ENCODE measurements at regions not wholly inside any gene's neighbourhood (a gene's known extent, or its start where the extent isn't known, plus 50 kb on each side); places are given as distances from the start of the nearest gene placed in this dataset.

GRCh38 chr1:59079434-59080140 lies 217.3 kb upstream of the FGGY start:
- DNase-seq, result no peak
- in situ Hi-C loops (cut with MboI; ENCODE audit: low pct_unique_long_range_greater_than_20kb, low sequenced_read_pairs), result no loop called here

DNA sequence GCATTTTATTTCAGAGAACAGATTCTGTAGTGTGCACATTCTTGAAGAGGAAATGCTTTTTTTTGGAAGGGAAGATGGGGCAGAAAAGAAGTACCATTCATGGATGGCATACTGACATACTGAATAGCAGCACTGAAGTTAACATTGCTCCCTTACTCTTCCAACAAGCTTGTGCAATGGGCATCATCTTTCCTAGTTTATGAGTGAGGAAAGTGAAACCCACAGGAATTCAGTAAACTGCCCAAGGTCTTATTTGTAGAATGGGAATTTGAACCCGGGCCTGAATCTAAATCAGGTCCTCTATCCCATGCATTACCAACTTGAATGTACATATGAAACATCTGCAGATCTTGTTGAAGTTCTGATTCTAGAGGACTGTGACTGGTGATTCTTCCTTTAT lies 215.7 kb upstream of the FGGY start:
- in situ Hi-C loops (cut with MboI; ENCODE audit: low pct_unique_long_range_greater_than_20kb, low sequenced_read_pairs), result no loop called here
- no peak for DNase-seq

- no peak for DNase-seq
- in situ Hi-C loops (cut with MboI; ENCODE audit: low pct_unique_long_range_greater_than_20kb, low sequenced_read_pairs), result no loop called here
These were observed 215.1 kb upstream of the FGGY start for GRCh38 chr1:59081795-59082194.

DNA sequence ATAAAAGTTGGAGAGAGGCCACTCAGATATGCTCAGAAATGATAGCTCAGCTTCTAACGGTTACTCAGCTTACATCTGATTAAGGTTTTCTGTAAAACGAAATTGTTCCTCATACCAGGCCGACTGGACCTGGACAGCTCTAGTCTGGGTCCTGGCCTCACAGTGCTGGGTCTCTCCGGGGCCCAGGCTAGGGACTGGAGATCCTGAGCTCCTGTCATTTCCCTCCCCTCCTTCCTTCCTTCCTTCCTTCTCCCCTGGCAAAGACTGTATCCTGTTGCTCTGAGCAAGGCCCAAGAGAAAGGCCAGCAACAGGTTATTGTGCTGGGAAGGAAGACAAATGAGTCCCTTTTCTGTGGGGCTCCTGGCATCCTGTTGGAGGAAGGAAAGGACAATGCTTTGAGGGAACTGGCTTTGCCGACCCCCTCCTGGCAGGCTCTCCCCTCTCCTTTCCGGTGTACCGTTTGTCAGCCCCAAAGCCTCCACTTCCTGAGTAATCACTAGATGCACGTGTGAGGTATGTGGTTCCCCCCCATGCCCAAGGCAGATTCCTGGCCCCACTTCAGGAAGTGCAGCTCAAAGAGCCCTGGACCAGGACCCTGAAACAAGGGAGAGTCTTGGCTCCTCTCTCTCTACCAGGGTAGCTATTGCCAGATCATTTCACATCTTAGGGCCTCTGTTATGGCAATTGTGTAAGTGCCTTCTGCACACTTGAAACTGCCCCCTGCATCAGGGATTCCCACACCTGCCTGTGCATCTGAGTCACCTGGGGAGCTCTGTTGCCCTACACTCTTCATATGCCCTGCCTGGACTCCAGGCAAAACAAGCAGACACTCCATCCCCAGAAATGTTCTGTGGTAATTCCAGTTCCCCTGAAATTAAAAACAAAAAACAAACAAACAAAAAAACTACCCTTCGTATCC lies 212.7 kb upstream of the FGGY start:
- peak; percentile 70 for DNase-seq
- in situ Hi-C loops (cut with MboI; ENCODE audit: low pct_unique_long_range_greater_than_20kb, low sequenced_read_pairs), result no loop called here

DNA sequence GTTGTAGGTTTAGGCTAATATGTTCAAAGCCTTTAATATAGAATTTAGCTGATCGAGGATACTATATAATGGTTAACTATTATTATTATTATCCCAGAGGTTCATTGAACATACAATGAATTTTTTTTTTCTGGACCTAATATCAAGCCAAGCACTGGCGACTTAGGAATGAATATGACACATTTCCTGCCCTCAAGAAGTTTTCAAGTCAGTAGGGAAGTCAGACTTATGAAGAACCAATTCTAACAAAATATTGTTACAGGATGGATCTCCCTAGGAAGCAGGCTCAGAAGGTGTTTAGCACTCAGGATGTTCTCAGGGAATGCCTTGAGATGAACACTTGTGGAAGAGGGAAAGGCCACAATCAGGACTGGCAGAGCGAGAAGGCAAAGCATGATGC lies 211.8 kb upstream of the FGGY start:
- in situ Hi-C loops (cut with MboI; ENCODE audit: low pct_unique_long_range_greater_than_20kb, low sequenced_read_pairs), result no loop called here
- no peak for DNase-seq

- in situ Hi-C loops (cut with MboI; ENCODE audit: low pct_unique_long_range_greater_than_20kb, low sequenced_read_pairs), result no loop called here
- no peak for DNase-seq
These were observed 207.7 kb upstream of the FGGY start for GRCh38 chr1:59089036-59089798.

DNA sequence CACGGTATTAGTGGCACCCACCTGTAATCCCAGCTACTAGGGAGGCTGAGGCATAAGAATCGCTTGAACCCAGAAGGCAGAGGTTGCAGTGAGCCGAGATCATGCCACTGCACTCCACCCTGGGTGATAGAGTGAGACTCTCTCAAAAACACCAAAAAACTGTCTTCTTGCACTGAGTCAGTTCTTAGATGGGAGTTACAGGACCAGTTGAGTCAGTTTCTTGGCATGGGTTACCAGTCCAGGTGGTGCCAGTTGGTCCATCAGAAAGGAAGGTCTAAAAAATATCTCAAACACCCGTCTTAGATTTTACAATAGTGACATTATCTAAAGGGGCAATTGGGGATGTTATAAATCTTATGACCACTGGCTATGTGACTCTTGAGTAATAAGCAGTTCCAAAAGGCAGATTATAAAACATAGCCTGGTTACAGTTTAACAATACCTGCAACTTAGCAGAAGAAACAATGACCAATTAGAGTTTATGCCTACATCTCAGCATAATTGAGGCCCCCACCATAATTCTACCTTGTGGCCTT lies 206.9 kb upstream of the FGGY start:
- in situ Hi-C loops (cut with MboI; ENCODE audit: low pct_unique_long_range_greater_than_20kb, low sequenced_read_pairs), result no loop called here
- no peak for DNase-seq

GRCh38 chr1:59092126-59092525 lies 204.8 kb upstream of the FGGY start:
- in situ Hi-C loops (cut with MboI; ENCODE audit: low pct_unique_long_range_greater_than_20kb, low sequenced_read_pairs), result no loop called here
- DNase-seq, result no peak

DNA sequence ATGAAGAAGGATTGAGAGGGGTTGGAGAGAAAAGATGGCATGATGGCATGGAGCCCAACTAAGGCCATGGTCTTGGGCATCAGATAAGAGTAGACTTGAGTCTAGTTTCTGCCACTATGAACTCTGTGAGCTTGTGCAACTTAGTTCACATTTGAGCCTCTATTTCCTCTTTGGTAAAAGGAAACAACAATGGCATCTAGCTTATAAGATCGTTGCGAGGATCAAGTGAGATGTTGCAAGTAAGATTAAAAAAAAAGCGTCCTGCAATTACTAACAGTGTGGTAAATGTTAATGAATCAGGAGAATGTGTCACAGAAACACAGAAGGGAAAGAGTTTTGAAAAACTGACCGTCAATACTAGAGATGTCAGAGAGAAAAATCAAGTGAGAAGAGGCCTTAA lies 202.9 kb upstream of the FGGY start:
- no peak for DNase-seq
- in situ Hi-C loops (cut with MboI; ENCODE audit: low pct_unique_long_range_greater_than_20kb, low sequenced_read_pairs), result no loop called here

DNA sequence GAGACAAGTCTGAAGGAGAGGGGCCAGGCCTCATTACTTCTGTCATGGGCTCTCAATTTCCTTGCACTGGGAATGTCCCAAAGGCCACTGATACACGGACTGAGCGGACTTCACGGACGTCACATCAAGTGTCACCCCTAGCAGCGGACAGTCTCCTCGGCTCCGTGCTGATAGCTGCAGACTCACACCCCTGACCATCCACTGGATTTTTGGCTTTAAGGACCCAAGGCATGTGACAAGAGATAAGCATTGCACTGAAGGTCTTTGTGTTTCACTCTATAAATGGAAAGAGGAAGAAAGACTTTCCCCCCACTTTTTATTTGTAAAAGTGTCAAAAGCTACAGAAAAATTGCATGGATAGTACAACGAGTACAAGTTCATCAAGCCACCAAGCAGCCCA lies 200.4 kb upstream of the FGGY start:
- DNase-seq, result peak; percentile 53
- in situ Hi-C loops (cut with MboI; ENCODE audit: low pct_unique_long_range_greater_than_20kb, low sequenced_read_pairs), result no loop called here

DNA sequence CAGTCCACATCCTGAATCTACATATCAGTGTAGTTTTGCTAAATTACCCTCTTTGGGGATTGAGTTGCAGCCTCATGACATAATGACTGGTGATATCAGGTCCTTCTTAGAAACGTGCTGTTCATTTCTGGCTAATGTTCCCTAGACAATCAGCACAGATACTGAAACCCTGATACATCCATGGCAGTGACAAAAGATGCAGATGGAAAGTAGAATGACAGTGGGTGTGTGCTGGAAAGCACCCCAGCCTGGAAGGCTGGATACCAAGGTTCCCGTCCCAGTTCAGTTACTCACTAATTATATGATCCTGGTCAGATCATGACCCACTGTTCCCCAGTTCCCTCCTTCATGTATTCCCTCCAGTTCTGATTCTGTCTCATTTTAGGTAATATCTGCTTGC lies 198.2 kb upstream of the FGGY start:
- in situ Hi-C loops (cut with MboI; ENCODE audit: low pct_unique_long_range_greater_than_20kb, low sequenced_read_pairs), result no loop called here
- no peak for DNase-seq

DNA sequence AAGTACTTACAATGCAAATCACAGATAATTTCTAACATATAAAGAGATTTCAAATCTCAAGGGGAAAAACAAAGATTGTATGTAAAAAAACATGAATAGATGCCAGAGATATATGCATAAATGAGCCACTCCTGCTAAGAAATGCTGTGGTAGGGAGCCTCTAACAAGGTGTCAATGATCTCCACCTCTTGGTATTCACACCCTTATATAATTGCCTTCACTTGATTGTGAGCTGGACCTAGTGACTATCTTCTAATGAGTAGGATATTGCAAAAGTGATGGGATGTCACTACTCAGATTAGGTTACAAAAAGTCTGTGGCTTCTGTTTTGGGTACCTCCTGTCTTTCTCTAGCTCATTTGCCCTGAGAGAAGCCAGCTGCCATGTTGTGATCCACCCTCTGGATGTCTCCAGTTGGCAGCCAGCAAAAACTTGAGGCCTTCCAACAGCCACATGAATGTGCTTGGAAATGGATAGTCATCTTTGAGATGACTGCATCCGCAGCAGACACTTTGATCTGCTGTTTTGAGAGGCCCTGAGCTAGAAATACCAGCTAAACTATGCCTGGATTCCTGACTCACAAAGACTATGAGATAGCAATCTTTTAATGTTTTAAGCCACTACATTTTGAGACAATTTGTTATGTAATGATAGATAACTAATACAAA lies 196.1 kb upstream of the FGGY start:
- DNase-seq, result no peak
- in situ Hi-C loops (cut with MboI; ENCODE audit: low pct_unique_long_range_greater_than_20kb, low sequenced_read_pairs), result no loop called here

DNA sequence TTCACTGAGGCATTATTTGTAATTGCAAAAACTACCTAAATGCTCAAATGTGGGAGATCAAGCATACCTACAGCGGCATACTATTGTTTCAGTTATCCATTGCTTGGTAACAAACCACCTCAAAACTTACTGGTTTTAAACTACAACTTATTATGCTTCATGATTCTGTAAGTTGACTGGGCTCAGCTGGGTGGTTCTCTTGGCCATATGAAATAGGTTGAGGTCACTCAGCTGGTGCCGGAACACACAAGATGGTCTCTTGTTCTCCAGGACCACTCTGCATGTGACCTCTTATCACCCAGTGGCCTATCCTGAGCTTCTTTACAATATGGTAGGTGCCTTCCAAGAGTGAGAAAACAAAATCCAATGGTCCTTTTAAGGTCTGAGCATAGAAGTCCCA lies 195.4 kb upstream of the FGGY start:
- in situ Hi-C loops (cut with MboI; ENCODE audit: low pct_unique_long_range_greater_than_20kb, low sequenced_read_pairs), result no loop called here
- DNase-seq, result no peak

DNA sequence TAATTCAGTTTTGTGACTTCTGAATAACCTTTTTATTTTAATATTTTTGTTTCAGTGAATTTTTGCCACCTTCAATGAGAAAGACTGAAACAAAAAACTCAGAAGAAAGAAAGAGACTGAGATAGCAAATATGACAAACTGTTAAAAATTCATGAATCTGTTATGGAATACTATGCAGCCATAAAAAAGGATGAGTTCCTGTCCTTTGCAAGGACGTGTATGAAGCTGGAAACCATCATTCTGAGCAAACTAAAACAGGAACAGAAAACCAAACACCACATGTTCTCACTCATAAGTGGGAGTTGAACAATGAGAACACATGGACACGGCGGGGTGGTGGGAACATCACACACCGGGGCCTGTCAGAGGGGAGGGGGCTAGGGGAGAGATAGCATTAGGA lies 193.4 kb upstream of the FGGY start:
- in situ Hi-C loops (cut with MboI; ENCODE audit: low pct_unique_long_range_greater_than_20kb, low sequenced_read_pairs), result no loop called here
- DNase-seq, result no peak

GRCh38 chr1:59104191-59104760 lies 192.6 kb upstream of the FGGY start:
- no peak for DNase-seq
- in situ Hi-C loops (cut with MboI; ENCODE audit: low pct_unique_long_range_greater_than_20kb, low sequenced_read_pairs), result no loop called here

DNA sequence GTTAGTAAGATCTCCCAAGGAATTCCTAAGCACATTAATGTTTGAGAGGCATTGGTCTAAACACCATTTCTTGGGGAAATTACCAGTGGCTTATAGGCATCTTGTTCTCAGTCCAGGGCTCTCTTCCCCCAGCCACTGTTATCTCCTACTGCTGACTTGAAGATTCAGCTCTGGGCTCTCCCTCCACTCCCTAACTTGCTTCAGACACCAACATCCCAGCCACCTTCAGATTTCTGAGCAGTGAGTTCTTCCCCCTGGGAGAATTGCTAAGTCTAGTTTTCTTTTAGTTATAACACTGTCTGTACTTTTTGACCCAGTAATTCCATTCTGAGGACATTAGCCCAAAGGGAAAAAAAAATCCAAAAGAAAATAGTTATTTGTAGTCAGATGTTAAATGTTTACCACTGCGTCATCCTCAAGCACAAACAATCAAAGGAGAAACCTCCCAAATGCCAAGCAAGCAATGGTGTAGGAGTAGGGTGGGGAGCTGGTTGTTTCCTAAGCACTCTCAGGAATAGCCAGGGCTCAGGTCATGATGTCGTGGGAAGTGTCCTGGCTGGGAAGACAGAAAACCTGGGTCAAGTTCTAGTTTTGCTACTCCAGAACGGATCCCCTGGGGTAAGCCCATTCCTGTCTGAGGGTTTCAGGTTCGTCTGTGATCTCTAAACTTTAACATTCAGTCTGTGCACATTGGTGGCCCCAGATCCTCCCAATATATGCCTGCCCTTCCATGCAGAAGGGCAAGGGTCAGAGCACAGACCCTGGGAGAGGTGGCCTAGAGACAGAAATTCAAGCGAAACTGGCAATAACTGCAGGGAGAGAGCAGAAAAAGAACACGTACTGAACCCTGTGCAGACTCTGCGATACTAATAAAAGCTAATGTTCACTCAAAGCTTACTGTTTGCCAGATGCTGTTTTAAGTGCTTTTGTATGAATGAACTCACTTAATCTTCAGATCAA lies 191.1 kb upstream of the FGGY start:
- no peak for DNase-seq
- in situ Hi-C loops (cut with MboI; ENCODE audit: low pct_unique_long_range_greater_than_20kb, low sequenced_read_pairs), result no loop called here

GRCh38 chr1:59107516-59107915 lies 189.4 kb upstream of the FGGY start:
- in situ Hi-C loops (cut with MboI; ENCODE audit: low pct_unique_long_range_greater_than_20kb, low sequenced_read_pairs), result no loop called here
- no peak for DNase-seq

- DNase-seq, result no peak
These were observed 189.0 kb upstream of the FGGY start for GRCh38 chr1:59107916-59108315.

More at GRCh38 chr1:59107916-59108315, 189.0 kb upstream of the FGGY start:
- in situ Hi-C loops (cut with MboI; ENCODE audit: low pct_unique_long_range_greater_than_20kb, low sequenced_read_pairs), result no loop called here
